NCI-H1105 treated with DMSO at 0.1 percent for 48 hours (cell line): ENCODE measurements at regions not wholly inside any gene's neighbourhood (a gene's known extent, or its start where the extent isn't known, plus 50 kb on each side); places are given as distances from the start of the nearest gene placed in this dataset.
"Not testable (repeated sequence)": the region's sequence is repeated elsewhere in the genome, so short reads cannot be mapped to it uniquely, and the experiment has no call there.

Experiments
- DNase-seq: peaks from one replicate; lab custom pipeline; 2025; lab: John Stamatoyannopoulos, UW

- no peak for DNase-seq
Measured at GRCh38 chr20:51185861-51186260, 163.0 kb upstream of the KCNG1 start.

DNA sequence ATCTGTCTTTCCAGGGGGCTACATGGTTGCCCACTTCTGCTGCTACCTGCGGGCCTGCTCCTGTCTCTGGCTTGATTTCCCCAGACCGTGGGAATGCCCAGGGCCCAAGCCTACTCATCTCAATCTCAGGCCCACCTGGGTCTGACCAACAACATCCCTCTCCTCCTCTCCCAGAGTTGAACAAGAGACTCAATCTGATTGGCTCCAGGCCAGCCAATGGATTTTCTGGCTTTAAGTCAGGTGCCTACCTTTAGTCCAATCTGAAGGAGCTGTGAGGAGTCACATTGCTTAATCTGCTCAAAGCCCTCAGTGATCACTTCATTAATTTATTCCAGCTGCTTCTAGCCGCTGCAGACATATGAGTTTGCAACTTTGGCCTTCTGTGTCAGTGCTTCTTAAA, 162.4 kb upstream of the KCNG1 start:
- DNase-seq: no peak

DNA sequence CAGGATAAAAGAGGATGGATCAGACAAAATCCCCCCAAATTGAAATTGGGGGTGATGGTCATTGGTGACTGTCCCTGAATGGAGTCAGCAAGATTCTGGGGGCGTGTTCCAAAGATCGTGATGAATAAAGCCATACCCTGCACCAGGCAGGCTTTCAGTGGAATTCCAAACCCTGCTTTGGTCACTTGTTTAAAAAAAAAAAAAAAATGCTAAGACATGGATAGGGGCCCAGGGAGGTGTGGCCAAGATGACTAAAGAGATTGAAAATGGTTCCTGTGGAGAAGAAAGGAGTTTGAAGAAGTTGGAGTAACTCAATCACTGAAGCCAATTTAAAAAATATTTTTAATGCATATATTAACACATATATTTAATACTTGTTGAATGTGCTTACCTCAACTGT, 161.4 kb upstream of the KCNG1 start:
- no peak for DNase-seq

DNA sequence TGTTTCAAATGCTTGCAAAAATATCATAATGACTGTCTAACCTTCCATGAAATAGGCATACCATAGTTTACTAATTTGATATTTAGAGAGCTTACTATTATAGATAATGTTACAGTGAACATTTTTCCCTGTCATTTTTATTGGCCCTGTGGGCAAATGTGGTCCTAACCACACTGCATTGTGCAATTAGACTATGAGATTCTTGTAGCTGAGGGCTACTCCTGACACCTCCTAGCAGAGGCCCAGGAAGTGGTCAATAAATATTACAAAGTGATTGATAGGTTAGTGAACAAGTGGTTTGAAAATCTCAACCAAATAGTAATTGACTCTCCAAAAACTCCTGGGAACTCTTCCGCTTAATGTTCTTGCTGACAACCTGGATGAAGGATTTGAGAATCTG, 160.5 kb upstream of the KCNG1 start:
- DNase-seq: no peak

GRCh38 chr20:51182571-51182970, 159.7 kb upstream of the KCNG1 start:
- DNase-seq: no peak

- DNase-seq: no peak
Measured at GRCh38 chr20:51178153-51178552, 155.2 kb upstream of the KCNG1 start.

DNA sequence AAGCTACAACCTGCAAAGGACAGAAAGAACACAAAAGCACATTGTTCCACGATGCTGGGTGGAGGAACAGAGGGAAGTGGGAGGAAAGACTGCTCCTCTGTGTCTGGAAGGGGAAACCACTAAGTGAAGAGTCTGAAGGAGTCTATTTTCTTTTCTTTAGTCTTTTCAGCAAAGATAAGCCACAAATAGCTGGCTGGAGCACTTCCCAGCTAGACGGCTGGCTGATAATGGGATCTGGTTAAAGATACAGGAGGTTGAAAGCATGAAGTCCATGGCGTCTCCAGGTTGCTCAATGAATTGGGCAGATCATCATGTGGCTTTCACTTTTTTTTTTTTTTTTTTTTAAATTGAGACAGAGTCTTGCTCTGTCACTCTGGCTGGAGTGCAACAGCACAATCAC, 154.0 kb upstream of the KCNG1 start:
- no peak for DNase-seq

DNA sequence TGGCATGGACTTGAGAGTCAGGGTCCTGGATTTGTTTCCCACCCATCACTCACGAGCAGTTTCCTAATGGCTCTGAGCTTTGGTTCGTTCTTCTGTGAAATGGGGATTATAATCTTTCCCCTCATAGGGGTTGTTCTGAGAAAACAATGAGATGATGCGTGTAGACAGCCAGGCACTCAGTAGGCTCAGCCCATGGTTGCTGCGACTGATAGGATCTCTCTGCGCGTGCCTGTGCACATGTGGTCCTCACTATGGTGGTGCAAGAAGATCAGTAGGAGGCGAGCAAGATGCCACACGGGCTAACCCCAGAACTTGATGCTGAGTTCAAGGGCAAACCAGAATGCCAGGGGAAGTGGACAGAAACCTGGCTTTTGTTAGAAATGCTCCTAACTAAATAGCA, 153.5 kb upstream of the KCNG1 start:
- DNase-seq: no peak

- no peak for DNase-seq
Measured at GRCh38 chr20:51175724-51176123, 152.8 kb upstream of the KCNG1 start.

DNA sequence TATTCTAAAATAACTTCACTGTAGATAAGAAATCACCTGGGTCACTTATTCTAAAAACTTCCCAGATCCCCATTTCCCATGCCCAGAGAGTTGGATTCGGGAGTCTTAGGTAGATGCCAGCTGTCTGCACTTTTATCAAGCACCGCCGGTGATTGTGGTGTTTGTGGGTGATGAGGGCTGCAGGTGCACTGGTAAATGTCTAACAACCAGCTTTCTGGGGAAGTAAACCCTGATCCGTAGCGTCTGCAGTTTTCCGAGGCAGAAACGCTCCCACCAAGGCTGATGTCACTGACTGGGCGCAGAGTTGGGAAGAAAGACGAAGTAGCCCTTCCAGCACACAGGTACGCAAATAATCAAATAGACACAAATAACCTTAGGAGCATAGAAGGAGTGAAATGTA, 152.2 kb upstream of the KCNG1 start:
- no peak for DNase-seq

- DNase-seq: no peak
Measured at GRCh38 chr20:51174536-51174935, 151.6 kb upstream of the KCNG1 start.

GRCh38 chr20:51172558-51173428, 149.9 kb upstream of the KCNG1 start:
- no peak for DNase-seq

GRCh38 chr20:51171141-51171540, 148.2 kb upstream of the KCNG1 start:
- DNase-seq: no peak

GRCh38 chr20:51169813-51170212, 146.9 kb upstream of the KCNG1 start:
- DNase-seq: no peak

GRCh38 chr20:51167911-51168310, 145.0 kb upstream of the KCNG1 start:
- DNase-seq: not testable (repeated sequence)

GRCh38 chr20:51166489-51166888, 143.6 kb upstream of the KCNG1 start:
- no peak for DNase-seq

GRCh38 chr20:51165131-51165530, 142.2 kb upstream of the KCNG1 start:
- DNase-seq: no peak

GRCh38 chr20:51164731-51165130, 141.8 kb upstream of the KCNG1 start:
- DNase-seq: no peak

DNA sequence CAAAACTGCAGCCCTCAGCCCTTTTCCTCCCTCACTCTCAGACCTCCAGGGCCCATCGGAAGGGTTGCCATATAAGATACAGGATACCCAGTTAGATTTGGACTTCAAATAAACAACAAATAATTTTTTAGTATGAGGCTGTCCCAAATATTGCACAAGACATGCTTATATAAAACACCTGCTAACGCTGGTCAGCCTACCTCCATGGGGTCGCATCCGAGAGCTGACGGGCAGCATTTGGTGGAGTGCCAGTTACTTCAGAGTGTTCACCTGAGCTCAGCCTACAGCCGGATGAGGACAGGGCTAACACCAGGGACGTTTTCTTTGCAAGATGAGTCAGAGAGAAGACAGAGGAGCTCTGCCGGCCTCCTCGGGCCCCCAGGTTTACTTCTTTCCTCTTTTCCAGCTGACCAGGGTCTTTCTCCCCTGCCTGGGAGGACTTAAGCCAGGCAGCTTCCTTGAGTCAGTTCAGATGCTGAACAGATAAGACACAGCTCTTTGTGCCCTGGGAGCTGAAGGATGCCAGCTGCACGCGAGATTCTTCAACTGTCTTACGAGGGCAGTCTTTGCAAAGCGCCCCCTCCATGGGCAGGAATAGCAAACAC, 141.2 kb upstream of the KCNG1 start:
- no peak for DNase-seq

GRCh38 chr20:51162015-51162414, 139.1 kb upstream of the KCNG1 start:
- DNase-seq: no peak

- no peak for DNase-seq
Measured at GRCh38 chr20:51160821-51161220, 137.9 kb upstream of the KCNG1 start.

DNA sequence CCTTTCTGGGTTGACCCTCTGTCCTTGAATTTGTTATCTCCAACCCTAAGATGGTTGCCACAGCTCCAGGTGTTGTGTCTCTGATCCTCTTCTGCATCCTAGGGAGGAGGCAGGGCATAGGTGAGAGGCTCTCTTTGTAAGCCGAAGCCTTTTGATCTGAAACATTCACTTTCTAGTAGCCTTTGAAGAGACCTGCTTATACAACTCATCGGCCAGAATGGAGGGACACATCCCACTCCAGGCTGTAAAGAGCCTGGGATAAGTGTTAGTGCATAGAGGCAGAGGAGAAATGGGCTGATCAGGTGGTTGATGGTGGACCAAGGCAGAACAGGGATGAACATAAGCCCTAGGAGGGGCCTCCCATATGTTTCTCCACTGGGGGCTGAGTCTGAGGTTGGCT, 137.1 kb upstream of the KCNG1 start:
- DNase-seq: no peak

- DNase-seq: no peak
Measured at GRCh38 chr20:51159303-51159702, 136.4 kb upstream of the KCNG1 start.

GRCh38 chr20:51158226-51158625, 135.3 kb upstream of the KCNG1 start:
- no peak for DNase-seq
